ENCODE measurements at regions not wholly inside any gene's neighbourhood (a gene's known extent, or its start where the extent isn't known, plus 50 kb on each side); places are given as distances from the start of the nearest gene placed in this dataset.
"Not testable (repeated sequence)": the region's sequence is repeated elsewhere in the genome, so short reads cannot be mapped to it uniquely, and the experiment has no call there.

DNA sequence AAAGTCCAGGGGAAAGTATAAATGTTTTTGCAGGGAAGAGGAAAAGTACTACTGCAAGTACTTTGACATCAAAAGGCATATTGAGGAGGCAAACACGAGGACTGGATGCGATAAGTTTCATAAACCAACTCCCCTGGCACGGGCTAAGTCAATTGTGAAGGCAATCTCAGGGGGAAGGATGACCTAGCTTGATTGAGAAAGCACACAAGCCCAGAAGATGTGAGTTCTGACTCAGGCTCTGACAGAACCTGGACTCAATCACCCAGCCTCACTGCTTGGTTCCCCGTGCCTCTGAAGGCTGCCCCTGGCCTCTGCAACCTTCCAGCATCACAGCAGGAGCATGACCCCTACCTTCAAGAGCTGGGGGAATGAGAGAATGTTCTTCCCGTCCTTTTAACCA, 93.2 kb upstream of the ZNF438 start:
- DNase-seq (ENCODE audit: low read depth), result no peak

DNA sequence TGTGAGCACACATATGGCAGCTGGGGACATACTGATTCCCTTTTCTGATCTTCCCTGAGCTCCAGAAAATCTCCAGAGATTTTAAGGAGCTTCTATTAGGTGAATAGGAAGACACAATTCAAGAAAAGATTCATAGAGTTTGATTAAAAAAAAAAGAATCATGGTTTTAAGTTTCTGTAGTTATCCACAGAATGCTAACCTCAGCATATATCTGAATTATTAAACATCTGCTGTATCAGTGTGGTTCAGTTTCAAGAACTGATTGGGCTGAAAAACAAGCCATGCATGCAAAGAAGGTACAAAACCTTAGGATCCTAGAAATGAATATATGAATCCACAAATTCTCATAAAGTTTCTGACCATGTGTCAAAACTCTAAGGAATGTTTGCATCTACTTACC, 94.1 kb upstream of the ZNF438 start:
- DNase-seq (ENCODE audit: low read depth), result no peak

DNA sequence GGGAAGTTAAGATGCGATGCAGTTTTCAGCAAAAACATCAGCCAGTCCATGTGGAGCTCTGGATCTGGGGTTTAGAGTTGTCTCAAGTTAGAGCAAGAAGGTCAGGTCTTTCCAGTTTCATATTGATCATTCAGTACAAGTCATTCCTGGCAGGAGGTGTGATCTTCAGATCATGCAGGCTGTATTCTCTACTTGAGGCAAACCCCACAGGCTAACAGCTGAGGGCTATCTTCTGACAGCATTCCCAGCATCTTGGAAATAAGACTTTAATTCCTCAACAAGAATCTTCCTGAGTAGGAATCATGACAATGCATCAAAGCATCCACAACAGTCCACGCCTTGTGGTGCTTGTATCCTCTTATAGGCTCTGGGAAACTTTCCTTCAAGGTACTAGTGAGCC, 94.9 kb upstream of the ZNF438 start:
- no peak for DNase-seq (ENCODE audit: low read depth)

DNA sequence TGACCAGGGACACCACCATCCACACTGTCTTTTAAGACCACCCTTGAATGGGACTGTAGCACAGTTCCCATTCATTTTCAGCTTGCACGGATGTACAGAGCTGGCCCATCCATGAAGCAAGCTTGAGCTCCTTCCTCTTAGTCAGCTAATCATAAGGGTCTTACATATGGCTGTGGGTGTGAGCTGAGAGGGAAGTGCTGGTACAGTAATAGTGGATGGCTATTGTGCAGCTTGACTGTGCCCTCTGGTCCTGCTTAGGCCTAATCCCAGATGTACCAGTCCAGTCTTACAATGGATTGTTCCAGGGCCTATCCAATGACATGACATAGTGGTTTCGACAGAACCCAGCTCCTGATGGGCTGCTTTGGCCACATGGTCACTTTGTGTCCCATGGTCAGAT, 96.9 kb upstream of the ZNF438 start:
- DNase-seq (ENCODE audit: low read depth), result no peak

DNA sequence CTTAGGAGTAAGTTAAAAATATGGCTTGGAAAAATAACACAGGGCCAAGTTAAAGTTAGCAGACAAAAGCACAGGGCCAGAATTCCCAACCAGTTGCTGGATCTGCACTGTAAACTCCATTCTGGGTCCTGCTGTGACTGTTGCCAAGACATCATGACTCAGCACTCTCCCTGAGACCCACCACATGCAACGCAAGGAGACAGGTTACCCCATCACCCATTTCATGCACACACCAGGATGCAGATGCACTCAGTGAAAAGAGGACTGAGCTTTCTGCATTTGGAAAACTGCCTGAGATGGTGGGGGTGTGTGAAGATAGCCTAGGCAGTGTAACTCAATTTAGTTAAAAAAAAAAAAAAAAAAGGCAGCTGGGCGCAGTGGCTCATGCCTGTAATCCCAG, 97.6 kb upstream of the ZNF438 start:
- no peak for DNase-seq (ENCODE audit: low read depth)

DNA sequence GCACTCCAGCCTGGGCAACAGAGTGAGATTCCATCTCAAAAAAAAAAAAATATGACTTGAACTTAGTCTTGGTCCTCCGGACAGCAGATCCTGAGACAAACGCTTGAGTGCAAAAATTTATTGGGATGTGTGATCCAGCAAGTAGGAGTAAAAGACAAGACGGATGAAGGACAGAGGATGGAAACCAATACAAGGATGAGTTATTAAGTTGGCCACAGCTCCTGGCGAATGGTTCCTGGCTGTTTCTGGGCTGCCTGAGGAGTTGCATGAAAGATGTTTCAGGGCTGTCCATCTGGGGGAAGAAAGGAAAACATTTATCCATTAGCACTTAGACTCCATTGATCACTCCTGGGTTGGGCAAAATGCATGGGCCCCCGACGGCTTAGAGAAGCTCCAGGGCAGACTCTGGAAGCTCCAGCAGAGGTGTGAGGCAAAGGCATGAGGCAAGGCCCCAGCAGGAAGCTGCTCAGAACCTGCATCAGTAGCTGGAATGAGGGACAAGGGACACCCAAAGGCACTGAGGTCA, 98.3 kb upstream of the ZNF438 start:
- DNase-seq (ENCODE audit: low read depth), result no peak

DNA sequence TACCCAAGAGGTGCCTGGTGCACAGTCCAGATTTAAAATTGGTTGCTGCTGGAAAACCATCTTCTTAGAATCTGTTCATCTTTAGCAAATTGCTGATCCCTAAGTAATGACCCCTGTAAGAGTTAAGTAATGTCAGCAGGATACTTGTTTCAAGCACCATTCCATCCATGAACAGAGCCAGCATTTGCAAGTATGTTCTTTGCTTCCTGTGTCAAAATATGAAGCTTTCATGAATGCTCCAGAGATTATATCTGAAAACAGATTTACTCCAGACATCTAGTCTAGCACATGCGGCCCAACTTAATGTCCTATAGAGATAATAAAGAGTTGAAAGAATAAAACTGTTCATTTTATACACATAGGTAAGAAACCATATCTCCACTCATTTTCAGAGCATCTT, 98.7 kb upstream of the ZNF438 start:
- DNase-seq (ENCODE audit: low read depth), result no peak

DNA sequence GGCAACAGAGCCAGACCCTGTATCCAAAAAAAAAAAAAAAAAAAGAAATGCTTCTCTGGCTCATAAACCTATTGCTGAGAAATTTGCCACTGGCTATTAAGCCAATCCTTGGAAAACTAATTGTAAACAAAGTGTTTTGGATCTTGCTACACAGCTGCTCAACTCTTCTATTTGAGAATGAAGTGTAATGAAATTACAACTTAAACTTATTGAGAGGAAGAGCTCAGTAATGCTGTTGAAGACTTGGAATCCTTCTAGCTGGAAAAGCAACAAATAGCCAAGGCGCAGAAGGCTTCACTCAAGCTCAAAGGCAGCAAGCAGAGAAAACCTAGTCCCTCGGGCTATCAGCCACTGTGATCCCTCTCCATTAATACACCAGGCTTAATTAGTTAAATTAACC, 99.6 kb upstream of the ZNF438 start:
- DNase-seq (ENCODE audit: low read depth), result no peak

DNA sequence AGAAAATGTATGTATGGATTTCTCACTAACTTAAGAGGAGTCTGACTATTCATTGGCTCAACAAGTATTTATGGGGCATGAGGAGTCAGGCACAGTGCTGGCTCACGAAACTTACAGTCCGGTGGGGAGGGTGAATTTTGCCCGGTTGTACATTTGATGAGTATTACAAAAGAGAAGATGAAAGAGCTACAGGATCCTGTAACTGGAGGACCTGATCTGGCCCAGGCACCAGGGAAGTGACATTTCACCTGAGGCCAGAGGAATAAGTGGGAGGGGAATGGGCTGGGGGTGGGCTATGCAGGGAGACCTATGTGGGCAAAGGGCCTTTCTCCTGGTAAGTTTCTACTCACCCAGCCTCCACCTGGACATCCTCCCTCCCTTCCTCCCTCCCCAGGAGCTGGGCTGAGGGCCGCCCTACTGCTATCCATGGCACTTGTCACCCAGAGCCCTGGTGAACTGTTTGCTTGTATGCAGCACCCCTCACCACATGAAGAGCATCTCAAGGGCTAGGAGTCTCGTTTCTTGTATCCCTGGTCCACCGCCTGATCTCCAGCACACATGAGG, 101.1 kb upstream of the ZNF438 start:
- no peak for DNase-seq (ENCODE audit: low read depth)

DNA sequence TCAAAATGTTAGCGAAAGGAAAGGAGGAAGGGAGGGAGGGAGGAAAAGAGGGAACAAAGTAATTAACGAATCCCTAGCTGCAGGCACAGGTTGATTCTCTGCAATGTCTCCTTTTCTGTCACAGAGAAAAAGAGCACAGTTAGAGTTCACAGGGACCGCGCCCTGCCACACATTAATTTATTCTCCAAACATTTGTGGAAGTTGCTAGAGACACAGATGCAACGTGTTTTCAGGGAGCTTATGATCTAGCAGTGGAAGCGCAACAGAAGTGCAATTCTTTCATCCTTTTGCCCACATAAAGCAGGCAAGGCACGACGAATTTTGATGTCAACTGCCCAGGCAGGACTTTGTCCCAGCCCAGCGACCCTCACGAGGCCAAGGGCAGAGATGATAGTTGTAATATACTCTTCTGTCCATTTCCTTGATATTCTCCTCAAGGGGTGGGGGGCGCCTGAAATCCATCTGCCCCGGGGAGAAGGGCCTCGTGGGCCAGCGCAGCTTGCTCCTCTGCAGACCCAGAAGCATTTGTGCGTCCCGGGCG, 101.7 kb upstream of the ZNF438 start:
- DNase-seq (ENCODE audit: low read depth), result no peak

DNA sequence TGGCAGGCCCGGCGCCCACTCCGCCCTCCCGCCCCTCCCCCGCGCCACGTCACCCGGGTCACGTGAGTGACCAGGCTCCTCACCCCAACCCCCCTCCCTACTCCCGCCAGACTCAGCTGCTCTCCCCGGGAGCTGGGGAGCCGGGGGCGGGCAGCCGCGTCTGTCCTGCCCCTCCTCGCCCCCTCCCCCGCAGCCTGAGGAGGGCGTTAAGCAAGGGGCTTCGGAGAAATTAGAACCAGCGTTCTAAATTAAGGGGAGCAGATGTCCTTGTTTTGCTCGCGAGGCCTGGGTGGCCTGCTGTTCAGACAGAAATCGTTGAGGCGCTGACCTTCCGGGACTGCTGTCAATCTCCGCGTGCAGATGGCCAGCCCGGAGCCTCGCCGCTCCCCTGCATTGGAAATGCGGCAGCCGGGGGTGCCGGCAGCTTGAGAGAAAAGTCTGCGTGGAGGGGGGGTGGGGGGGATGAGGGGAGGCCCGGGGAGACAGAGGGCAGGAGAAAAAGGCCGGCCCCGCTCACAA, 102.2 kb upstream of the ZNF438 start:
- DNase-seq (ENCODE audit: low read depth), result peak; percentile 63

DNA sequence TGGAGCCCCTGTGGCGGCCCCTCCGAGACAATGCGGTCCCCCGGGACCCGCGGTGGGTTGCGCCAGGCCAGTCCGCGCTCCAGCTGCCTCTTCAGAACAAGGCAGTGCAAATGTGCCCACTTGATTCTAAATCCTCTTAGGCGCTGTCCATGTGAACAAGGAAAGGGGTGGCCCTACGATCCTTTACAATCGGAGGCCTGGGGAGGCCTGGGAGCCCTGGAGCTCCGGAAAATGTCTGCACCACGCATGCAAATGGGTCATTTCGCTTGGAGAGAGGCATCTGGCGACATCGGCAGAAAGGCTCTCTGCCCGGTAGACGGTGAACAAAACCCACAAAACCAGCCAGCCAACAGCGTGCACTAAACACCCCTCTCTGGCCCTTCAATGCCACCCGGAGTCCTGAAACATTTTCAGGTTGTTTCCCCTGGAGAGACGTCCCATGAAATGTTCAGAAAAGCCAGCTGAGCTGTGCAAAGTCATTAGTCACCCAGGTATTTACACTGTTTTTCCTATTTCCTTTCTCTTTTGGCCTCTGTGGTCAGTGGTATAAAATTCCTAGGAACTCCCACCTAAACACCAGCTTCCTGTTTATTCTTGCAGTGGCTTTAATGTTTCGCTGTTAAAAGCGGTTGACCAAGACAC, 102.8 kb upstream of the ZNF438 start:
- peak; percentile 11 for DNase-seq (ENCODE audit: low read depth)

DNA sequence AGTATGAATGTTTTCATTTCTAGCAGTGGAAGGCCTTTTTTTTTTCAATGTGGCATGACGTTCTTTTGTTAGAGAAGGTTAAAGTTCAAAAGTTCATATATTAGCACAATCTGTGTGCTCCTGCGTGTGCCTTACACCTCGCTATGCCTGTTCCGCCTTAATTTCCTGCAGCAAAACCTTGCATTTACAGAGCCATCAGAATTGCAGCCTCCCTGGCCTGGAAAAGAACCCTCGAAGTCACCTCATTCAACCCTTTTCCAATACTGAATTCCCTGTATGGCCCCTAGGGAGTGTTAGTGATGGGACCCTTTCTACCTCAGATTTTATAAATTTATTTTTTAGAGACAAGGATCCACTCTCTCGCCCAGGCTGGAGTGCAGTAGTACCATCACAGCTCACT, 103.5 kb upstream of the ZNF438 start:
- DNase-seq (ENCODE audit: low read depth), result no peak

DNA sequence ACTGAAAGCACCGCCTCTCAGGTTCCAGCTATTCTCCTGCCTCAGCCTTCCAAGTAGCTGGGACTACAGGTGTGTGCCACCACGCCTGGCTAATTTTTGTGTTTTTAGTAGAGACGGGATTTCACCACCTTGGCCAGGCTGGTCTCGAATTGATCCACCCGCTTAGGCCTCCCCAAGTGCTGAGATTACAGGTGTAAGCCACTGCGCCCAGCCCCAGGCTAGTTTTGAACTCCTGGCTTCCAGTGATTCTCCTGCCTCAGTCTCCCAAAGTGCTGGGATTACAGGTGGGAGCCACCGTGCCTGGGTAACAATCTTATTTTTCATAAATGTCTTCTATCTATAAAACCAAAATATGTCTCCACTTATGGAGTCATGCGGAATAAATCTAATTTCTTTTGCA, 104.1 kb upstream of the ZNF438 start:
- DNase-seq (ENCODE audit: low read depth), result not testable (repeated sequence)

DNA sequence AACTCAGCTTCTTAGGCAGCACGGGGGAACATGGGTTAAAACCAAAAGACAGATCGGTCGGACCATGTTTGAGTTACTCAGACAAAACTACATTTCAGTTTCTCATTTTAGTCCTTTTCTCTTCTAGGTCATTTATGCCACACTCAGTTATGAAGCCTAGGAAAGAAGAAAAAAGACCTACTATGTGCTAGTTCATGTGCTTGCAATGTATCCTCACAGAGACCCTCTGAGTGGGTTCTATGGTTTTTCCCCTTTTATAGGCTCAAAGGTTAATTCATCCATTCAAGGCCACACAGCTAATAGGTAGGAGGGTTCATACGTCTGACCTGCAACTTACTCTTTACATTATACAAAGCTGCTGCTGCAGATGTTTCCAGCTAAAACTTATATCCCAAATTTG, 104.7 kb upstream of the ZNF438 start:
- no peak for DNase-seq (ENCODE audit: low read depth)

DNA sequence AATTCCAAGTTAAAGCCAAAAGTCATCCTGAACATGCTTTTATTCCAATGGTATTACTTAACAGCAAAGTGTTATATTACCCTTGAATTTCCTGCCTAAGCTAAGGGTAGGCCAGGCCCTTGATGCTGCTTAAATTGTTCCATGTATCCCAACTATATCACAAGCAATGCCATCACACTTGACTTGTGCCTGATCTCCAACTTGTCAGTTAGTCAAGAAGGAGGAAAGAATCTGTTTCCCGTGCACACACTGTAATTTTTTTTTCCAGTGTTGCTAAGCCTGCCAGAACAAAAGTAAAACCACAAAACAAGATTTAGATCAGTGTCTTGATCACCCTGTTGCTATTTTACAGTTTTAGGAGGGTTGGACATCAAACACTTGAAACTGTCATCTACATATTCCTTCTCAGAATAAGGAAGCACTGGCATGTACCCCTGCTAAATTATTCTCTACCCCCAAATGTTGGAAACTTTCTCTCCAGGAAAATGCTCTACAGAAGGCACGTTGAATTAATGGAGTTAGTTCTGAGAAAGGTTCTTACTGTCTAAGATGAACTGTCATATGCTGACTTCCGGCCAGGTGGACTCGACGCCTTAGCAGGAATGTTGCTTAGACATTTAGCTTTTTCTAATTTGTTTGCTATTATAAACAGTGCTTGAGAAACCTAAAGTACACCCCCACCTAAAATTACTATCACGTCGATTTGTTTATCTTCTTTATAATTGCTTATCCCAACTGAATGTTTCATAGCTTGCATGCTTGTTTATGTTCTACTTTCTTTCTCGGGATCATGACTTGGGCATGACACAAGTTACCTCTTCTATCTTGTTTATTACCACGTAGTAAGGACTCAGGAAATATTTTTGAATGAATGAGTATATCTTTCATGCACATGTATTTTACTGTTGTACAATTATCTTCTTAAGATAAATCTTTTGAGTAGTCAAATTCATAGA, 105.5 kb upstream of the ZNF438 start:
- DNase-seq (ENCODE audit: low read depth), result no peak

DNA sequence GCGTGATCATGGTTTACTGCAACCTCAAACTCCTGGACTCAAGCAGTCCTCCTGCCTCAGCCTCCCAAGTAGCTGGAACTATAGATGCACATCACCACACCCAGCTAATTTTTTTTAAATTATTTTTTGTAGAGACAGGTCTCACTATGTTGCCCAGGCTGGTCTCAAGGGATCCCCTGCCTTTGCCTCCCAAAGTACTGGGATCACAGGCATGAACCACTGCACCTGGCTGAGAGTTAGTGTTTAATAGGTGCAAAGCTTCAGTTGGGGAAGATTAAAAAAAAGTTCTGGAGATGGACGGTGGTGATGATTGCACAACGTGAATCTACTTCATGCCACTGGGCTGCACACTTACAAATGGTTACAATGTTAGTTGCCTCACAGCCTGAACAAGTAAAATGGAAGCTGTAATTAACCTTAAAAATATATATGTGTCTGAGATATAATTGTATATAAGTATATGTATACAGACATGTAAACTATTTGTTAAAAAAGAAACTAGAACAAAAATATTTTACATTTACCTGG, 106.4 kb upstream of the ZNF438 start:
- no peak for DNase-seq (ENCODE audit: low read depth)

DNA sequence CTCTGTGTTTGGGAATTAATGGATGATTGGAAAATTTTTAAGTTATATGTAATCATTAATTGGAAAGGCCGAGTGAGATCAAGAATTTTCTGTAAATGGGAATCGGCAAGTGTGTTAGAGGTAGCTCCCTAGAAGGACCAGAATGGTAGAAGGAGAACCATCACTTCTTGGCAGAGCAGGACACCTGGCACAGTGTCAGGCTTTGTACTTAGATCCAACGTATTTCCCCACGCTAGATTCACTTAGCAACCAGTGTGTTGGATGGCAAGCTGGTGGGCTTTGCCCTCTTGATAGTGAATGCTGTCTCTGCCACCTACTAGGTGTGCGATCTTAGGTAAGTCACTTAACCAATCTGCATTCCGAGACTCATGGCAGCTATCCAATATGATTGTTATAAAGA, 107.8 kb upstream of the ZNF438 start:
- no peak for DNase-seq (ENCODE audit: low read depth)

DNA sequence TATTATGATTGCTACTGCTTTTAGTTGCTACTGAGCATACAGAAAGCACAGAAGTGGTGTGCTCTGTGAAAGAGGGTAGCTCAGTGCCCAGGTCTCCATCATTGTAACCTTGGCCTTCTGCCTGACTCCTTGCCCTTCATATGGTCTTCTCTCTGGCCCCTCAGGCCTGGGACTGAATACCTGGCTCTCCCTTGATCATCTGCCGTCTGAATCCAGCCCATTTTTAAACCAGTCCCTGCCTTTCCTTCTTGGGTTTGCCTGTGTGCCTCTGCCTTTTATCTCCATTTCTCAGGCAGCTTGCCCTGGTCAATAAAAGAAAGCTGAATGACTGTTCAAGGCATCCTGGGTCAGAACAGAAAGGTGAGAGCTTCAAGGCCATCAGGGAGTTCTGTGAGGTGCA, 109.1 kb upstream of the ZNF438 start:
- no peak for DNase-seq (ENCODE audit: low read depth)

DNA sequence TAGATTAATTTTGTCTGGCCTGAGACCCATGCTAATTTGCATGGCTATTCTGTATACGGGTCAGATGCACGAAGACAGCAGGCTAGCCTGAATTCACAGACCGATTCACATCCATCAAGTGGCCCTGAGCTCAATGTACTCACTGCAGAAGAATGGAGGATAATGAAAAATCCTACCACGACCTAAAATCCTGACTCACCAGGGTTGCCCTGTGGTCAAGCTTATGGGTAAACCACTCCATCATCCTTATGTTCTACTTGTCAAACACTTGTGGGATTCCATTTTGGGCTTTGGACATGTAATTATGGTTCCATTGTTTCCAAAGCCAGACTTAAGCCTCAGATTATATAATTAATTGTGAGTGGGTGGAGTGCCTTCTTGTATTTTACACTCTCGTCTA, 110.4 kb upstream of the ZNF438 start:
- no peak for DNase-seq (ENCODE audit: low read depth)

DNA sequence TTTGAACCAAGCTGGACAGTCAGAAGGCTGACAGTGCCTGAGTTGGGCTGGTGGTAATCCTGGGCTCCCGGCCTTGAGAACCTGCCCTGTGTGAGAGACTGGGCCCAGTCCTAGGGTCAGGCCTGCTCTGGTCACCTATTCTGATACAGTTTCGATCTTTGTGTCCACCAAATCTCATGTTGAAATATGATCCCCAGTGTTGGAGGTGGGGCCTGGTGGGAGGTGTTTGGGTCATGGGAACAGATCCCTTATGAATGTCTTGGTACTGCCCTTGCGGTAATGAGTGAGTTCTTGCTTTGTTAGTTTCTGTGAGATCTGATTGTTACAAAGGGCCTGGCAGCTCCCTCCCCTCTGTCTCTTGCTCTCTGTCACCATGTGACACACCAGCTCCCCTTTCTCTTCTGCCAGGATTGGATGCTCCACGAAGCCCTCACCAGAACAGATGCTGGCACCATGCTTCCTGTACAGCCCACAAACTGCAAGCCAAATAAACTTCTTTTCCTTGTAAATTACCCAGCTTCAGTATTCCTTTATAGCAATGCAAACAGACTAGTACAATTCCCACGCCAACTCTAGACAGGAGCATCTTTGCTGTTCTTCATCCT, 111.8 kb upstream of the ZNF438 start:
- no peak for DNase-seq (ENCODE audit: low read depth)

DNA sequence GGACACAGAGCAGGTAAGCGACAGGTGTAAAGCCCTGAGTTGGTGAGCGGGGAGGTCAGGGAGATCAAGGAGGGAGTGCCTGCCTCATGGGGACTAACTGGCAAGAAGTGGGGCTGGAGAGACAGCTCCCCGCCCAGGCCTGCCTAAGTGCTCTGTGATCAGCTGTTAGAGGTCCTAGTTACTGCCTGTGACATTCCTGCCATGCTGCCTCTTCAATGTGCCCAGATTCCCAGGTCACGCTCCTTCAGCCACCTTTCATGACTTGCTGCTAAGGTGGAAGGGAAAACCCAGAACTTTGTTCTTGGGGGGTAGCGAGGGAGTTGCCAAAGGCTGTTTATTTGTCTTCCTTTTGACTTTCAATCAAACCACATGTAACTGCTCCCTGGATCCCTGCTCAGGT, 114.3 kb upstream of the ZNF438 start:
- no peak for DNase-seq (ENCODE audit: low read depth)
